Activated CD4-positive, alpha-beta T cell treated with anti-CD3 and anti-CD28 coated beads, Interleukin-2, Interleukin-6, amounts not matched to agents 100 ng/mL and 50 ng/mL, durations not matched to agents 16 hours and 8 hours (primary cell): ENCODE measurements at regions not wholly inside any gene's neighbourhood (a gene's known extent, or its start where the extent isn't known, plus 50 kb on each side); places are given as distances from the start of the nearest gene placed in this dataset.
"Not testable (repeated sequence)": the region's sequence is repeated elsewhere in the genome, so short reads cannot be mapped to it uniquely, and the experiment has no call there.

ENCODE experiments used
- DNase-seq: peaks from one replicate; pipeline ENCODE4 v3.0.0-alpha.2; 2020

GRCh38 chr15:46892621-46893160, 824.6 kb upstream of the SEMA6D start:
- DNase-seq, result no peak

- no peak for DNase-seq
Observed at GRCh38 chr15:46894644-46895043, 822.7 kb upstream of the SEMA6D start.

- DNase-seq, result no peak
Observed at GRCh38 chr15:46897266-46897665, 820.0 kb upstream of the SEMA6D start.

- DNase-seq, result no peak
Observed at GRCh38 chr15:46901001-46901400, 816.3 kb upstream of the SEMA6D start.

GRCh38 chr15:46917721-46918252, 799.5 kb upstream of the SEMA6D start:
- DNase-seq, result no peak

- DNase-seq, result no peak
Observed at GRCh38 chr15:46918462-46919140, 798.7 kb upstream of the SEMA6D start.

- DNase-seq, result no peak
Observed at GRCh38 chr15:46921891-46922290, 795.4 kb upstream of the SEMA6D start.

GRCh38 chr15:46930426-46930825, 786.9 kb upstream of the SEMA6D start:
- DNase-seq, result no peak

GRCh38 chr15:46933332-46933731, 784.0 kb upstream of the SEMA6D start:
- no peak for DNase-seq

GRCh38 chr15:46934851-46935250, 782.5 kb upstream of the SEMA6D start:
- DNase-seq, result no peak

GRCh38 chr15:46938169-46938568, 779.1 kb upstream of the SEMA6D start:
- DNase-seq, result no peak

GRCh38 chr15:46941241-46941640, 776.1 kb upstream of the SEMA6D start:
- no peak for DNase-seq

- no peak for DNase-seq
Observed at GRCh38 chr15:46946953-46947352, 770.4 kb upstream of the SEMA6D start.

GRCh38 chr15:46955576-46955975, 761.7 kb upstream of the SEMA6D start:
- DNase-seq, result no peak

GRCh38 chr15:46956456-46956855, 760.8 kb upstream of the SEMA6D start:
- DNase-seq, result no peak

GRCh38 chr15:46956881-46957280, 760.4 kb upstream of the SEMA6D start:
- DNase-seq, result no peak

GRCh38 chr15:46960581-46960980, 756.7 kb upstream of the SEMA6D start:
- no peak for DNase-seq

- DNase-seq, result no peak
Observed at GRCh38 chr15:46961795-46962194, 755.5 kb upstream of the SEMA6D start.

- DNase-seq, result not testable (repeated sequence)
Observed at GRCh38 chr15:46988055-46988454, 729.2 kb upstream of the SEMA6D start.

- DNase-seq, result no peak
Observed at GRCh38 chr15:46996359-46996758, 720.9 kb upstream of the SEMA6D start.

GRCh38 chr15:46997501-46997900, 719.8 kb upstream of the SEMA6D start:
- DNase-seq, result no peak

GRCh38 chr15:47003568-47003967, 713.7 kb upstream of the SEMA6D start:
- DNase-seq, result no peak

- DNase-seq, result no peak
Observed at GRCh38 chr15:47013446-47013845, 703.9 kb upstream of the SEMA6D start.

GRCh38 chr15:47027322-47027946, 689.9 kb upstream of the SEMA6D start:
- no peak for DNase-seq
